OCI-M1 (cell line): ENCODE measurements at regions not wholly inside any gene's neighbourhood (a gene's known extent, or its start where the extent isn't known, plus 50 kb on each side); places are given as distances from the start of the nearest gene placed in this dataset.

Experiments
- DNase-seq: peaks from one replicate; lab custom pipeline; 2025; lab: John Stamatoyannopoulos, UW

DNA sequence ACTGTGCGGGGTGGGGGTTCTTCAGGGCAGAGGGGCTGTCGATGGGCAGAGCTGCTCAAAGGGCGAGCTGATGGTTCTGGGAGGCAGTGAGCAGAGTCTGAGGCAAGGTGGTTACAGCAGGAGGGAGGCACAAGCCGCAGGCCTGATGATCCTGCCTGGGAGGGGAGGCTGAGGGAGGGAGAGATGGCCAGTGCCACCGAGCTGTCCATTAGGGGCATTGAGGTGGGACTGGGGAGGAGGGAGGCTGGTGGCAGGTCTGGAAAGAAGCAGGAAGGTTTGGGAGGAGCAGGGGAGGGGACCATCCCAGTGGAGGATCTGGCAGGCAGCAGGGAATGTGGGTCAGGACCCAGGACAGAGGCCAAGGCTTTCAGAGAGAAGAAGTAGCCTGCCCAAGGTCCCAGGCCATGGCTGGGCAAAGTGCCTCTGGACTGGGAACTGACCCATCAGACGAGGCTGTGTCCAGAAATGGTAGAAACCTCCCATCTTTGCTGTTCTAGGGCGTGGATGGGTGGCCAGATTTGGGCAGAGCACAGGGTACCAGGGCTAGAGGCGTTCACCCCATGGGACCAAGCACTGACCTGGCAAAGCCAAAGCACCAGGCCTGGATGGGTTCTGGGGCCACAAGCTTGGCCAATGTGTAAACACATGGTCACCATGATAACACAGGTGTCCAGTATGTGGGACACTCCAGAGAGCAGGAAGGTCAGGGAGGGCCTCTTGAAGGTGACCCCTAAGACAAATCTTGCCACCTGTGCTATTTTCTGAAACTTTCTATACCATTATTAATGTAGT, 55.5 kb downstream of the INHBB start:
- no peak for DNase-seq

DNA sequence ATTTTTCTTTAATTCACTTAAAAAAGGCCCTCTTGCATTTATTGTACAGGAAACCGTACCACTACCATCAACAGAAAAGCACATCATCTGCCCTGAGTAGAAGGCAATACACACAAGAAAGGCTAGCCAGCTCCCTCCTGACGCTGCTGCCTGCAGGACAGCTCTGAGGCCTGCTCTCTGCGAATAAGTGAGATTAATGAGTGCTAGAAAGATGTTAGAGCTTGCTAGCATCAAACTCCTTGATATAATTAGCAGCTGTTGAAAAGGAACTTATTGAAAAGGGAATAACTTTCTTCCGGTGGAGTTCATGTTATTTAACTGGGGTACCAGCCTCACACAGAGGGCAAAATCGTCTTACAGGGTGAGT, 56.1 kb downstream of the INHBB start:
- no peak for DNase-seq

DNA sequence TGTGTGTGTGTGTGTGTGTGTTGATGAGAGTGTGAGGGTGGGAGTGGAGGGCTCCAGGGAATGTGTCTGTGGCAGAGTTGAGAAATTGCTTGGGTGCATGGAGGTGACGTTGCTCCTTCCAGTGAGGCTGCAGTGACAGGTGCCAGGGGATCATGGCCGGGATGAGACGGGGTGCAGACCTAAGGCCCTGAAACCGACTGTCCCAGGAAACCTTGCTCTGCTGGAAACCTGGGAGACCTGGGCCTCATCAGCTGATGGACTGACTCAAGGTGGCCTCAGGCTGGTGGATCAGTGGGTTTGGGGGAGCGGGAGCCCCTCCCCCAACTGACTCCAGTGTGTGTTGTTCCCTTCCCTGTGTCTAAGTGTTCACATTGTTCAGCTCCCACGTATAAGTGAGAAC, 56.6 kb downstream of the INHBB start:
- DNase-seq: no peak

DNA sequence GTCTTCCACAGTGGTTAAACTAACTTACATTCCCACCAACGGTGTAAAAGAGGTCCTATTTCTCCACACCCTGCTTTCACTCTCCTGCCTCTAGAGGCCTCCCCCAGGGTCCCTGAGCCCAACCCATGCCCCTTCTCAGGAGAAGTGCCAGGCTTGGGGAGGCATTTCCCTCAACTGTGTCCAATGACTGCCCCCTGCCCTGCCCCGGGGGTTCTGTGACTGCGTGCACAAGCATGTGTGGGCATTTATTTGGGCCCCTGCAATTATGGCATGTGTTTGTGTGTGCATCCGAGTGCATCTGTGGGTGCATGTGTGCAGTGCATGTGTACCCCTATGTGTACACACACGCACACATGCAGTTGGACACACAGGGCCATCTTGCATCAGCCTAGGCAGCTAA, 57.3 kb downstream of the INHBB start:
- no peak for DNase-seq

DNA sequence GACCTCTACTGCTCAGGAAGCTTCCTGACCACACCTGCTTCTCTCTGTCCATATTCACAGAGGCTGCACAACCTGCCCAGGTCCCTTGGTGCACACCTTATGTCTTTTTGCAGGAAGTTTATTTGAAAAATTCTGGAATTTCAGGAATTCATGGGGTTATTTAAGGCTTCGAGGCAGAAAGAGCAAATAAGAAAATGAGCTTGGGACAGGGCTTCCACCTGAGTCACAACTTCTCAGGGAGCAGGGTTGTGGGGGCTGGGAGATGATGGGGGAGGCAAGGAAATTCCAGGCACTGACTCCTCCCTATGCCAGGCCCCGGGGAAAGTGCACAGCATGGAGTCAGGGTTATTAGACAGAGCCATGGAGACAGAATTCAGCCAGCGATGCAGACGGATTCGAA, 57.7 kb downstream of the INHBB start:
- DNase-seq: no peak

DNA sequence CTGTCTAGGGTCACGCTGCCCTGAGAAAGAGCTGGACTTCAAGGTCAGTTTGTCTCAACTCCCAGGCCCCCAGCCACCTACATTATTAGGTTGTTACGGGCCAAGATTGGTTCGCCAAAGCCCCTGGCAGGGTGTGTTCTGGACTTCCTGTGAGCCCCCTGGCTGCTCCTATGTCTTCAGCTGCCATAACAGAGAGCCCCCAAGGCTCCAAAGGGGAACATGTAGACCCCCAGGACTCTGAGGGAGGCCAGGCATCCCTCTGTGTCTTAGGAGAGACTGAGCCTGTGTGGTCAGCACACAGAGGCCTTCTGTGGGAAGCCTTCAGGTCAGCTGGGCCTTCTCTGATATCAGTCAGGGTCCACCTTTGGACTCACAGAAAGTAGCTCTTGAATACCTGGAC, 58.3 kb downstream of the INHBB start:
- DNase-seq: no peak

DNA sequence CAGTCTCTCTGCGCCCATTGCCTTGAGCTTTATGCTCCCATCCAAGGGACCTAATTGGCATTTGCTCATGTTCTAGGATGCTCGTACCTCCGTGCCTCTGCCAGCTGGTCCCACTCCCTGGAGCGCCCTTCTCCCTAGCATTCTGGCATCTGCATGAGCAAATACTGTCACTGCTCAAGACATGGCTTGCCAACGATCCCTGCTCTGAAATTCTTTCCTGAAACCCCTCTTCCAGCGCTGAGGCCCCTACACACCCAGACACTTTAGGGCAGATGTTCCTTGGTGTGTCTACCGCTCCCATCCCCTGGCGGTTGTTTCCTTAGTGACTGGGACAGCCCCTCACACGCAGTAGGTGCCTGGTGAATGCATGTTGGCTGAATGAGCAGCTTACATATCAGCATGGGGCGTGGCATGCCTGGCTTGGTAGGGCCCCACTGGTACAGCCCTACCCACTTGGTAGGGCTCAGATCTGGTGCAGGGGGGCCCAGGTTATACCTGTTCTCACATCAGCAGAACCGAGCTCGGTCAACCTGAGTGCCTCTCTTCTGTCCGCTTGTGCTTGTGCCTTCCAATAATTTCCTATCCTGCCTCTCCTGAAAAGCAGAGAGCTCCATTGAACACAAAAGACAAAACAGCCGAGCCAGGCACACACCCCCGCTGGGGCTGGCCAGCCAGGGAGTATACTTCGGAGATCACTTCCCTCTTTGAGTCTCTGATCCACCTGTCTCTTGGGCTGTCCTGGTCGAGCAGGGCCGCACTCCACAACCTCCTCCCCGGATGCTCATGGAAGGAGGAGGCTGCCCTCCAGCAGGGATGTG, 59.2 kb downstream of the INHBB start:
- DNase-seq: no peak

DNA sequence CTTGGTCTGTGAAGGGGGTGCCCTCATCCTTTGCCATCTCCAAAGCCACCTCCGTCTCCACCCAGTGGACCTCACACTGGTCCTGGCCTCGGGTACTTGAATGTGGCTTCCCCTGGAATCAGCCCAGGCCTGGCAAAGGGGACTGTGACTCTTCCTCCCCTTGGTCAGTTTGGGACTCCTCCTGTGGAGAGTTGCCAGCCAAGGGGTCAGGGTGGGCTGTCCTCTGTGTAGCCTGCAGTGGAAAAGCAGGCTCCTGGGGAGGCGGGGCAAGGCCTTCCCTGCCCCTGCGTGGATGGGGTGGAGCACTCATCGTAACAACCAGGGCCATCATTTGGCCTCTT, 59.8 kb downstream of the INHBB start:
- no peak for DNase-seq

DNA sequence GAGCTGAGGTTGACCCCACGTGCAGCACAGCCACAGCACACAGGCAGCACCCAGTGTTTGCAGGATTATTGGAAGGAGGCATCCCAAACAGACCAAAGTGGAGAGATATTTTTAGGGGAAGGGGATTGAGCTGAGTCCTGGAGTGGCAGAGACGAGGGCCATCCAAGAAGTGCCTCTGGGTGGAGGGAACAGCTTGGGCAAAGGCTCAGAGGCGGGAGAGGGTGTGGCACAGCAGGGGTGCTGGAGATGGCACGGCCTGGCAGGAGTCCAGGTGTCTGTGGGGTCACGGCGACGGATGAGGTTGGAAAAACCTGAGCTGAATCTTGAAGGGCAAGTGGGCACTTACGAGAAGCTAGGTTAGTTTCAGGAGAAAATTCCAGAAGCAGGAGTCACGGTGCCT, 60.6 kb downstream of the INHBB start:
- DNase-seq: no peak

DNA sequence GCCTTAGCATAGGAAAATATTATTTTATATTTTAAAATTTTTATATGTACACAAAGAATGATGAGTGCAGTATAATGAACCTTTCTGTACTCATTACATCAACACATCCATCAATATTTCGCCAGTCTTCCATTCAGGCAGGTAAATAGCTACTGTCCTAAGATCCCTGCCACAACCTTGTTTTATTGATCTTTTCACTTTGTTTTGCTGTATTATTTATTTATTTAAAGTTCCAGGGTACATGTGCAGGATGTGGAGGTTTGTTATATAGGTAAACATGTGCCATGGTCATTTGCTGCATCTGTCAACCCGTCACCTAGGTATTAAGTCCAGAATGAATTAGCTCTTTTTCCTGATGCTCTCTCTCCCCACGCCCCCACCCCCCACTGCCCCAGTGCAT, 64.6 kb downstream of the INHBB start:
- no peak for DNase-seq

DNA sequence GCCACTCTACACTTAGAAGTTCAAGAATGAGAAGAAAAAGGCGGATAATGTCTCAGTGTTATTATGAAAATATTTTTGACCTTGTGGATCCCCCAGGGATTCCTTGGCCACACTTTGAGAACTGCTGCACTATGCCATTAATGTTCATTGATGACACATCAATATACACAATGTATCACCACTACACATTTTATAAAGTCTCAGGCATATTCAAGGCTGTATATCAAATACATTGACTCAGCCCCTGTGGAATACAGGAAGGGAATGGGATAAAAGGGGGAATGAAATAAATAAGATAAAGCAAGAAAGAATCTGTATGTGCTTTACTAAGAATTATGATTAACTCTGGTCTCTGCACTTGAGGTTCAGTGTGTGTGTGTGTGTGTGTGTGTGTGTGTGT, 69.1 kb downstream of the INHBB start:
- no peak for DNase-seq

DNA sequence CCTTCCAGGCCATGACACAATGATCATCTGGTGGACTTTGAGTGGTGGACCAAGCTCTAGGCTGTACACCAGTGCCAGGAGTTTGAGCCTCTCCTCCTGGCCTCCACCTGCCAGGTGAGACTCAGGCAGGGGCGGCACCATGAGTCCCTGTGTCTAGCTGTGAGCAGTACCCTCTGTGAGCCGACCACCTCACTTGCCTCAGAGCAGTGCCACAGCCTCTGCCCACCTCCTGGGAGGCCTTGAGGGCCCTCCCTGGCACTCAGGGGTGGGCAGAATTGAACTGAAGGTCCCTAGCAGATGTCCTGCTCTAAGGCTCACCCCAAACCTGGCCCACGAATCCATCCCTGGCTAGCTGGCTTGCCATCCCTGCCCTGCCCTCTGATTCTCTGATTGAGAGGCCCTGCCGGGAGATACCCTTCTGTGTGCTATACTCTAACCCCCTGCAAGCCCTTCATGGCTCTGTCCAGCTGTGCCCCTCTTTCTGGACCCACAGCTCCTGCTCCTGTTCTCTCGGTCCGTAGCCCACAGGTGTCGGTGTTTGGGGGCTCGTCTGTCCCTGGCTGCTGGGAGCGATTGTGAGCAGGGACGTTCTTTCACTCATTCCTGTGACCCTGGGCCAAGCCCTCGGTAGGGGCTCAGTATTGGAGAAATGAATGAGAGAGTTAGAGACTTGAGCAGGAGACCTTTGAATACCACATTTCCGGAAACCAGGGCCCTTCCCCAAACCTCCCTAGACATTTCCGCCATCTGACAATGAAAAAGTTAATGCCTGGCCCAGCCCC, 70.0 kb downstream of the INHBB start:
- no peak for DNase-seq

DNA sequence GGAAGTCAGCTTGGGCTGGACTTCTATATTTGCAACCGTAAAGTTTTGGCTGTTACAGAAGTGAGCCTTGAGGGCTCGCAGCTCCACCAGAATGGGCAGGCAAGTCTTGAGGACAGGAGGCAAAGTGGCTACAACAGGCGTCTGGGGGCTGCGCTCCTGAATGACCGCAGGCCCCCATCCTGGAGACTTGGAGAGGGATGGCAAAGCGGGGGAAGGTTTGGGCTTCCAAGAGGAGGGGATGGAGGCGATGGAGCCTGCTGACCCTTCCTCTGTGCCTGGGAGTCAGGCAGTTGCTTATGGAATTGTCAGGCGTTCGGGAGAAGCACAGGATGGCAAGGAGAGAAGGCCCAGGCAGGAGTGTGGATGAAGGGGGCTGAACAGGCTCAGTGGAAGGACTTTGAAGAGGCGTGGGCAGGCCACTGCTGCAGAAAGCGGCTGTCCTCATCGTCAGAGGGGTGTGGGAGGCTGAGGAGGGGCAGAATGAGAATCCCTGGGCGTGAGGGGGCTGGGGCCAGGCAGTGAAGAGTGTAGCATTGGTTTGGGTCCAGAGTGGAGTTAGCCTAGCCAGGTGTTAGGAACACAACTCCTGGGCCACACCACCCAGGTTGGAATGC, 72.3 kb downstream of the INHBB start:
- no peak for DNase-seq

DNA sequence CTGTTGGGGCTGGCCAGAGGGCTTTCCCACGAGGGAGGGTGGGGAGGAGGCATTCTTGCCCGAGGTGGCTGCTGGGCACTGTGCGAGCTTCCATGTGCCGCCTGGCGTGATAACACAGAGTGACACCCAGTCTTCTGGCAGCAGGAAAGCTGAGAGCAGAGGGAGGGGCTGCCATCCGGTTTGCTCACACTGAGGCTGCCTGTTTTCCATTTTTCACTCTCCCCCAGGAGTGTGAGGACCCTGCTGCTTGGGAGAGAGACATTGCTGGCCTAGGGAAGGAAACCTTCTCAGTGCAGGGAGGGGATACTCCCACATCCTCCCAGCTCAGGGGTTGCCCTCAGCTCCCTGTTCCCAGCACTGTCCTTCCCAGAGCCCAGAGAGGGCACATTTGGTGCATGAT, 73.1 kb downstream of the INHBB start:
- no peak for DNase-seq

DNA sequence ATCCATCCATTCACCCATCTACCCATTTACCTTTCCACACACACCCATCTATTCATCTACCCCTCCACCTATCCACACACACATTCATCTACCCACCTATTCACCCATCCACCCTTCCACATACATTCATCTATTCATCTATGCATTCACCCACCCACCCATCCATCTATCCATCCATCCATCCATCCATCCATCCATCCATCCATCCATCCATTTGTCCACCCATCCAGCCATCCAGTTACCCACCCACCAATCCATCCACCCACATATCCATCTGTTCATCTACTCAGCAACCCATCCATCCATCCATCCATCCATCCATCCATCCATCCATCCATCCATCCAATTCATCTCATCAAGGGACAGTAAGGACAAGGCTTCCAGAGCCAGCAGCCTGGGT, 74.0 kb downstream of the INHBB start:
- no peak for DNase-seq

DNA sequence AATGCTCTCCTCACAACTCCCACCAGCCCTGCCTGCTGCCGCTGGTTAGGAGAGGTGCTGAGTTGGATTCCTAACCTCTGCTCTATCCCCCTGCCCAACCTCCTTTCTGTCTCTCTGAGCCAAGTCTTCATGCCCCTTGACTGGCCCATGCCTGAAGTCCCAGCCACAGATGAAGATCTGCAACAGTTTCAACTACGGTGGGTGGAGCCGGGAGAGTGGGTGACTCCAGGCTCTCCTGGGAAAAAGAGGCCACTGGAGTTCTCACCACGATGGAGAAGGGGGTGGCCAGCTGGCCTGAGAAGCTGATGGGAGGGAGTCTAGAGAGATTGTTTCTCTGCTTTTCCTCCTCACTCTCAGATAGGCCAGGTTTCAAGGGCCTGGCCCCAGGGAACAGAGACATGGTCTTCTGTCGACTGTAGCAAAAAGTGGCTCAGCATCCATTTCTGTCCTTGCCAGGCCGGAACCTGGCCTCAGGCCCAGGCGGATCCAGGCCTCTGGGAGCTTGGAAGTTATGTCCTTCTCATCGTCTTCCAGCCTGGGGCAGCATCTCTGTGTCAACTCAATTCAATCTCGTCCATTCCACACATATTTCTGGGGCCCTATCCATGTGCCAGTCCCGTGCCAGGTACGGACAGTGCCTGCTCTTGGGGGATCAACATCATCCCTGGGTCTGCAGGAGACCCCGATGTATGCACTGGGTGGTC, 75.3 kb downstream of the INHBB start:
- no peak for DNase-seq

DNA sequence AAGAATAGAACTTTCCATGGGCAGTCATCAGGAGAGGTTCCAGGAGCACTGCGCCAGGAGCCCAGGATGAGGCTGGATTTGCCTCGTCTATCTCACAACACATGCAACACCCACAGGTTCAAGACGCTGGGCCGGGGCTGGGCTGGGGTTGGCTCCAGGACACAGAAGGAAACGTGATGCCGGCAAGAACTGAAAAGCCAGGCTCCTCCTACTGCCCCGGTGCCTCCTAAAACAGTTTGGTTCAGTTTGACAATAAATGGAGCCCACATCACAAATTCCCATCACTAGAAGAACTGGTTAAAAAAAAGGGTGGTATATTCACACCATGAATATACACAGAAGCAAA, 75.9 kb downstream of the INHBB start:
- no peak for DNase-seq

DNA sequence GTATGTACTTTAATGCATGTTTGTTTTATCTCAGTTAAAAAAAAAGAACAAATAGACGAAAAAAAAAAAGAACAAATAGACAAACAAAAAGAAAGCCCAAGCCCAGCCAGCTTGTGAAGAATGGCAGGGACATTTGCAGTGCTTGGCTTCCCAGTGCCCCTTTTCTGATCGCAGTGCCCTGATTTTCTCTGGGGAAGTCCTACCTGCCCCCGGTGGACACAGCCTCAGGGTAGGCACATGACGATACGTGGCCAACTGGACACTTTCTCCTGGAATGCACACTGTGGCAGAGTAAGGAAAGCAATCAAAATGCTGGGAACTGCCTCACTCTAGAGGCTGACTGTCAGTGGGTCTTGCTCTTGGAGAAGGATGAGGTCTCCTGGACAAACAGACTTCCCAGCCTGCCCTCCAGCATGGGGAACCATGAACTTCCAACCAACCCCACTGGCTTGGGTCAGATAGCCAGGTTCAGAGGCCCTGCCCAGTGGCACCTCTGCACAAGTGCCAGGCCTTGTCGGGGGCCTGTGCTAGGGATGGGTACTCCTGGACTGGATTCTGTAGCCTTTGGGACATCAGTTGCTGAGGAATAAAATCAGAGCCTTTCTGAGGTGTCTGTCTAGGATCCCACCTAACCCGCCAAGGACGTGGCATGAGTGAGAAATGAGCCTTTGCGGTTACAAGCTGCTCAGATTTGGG, 76.7 kb downstream of the INHBB start:
- no peak for DNase-seq

DNA sequence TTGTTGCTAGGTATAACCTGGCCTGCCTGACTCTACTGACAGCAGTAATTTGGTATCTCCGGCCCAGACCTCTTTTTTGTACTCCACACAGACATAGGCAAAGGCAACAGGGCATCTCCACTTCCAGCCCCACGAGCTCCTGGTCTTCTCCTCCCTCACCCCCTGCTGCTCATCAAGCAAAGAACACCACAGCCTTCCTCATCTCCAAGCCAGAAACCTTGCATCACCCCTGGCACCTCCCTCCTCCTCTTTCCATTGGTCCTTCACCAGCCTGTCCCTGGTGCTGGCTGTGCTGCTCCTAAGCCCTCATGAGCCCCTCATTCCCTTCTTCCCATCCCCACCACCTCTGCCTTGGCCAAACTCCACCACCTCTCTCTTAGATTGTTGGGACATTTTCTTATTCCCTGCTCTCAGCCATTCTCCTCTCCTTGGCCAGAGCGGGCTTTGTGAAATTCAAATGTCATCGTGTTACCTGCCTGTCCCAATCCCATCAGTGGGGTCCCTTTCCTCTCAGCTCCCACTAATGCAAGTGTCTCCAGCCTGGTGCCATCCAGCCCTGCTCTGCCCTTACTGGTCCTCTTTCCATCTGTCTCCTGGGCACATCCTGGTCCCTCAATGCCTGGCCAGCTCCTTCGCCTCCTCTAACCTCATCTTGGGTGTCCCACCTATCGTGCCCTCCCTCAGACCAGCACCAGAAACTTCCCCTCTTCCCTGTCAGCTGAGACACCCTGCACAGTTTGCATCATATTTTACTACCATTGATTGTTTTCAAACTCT, 77.4 kb downstream of the INHBB start:
- DNase-seq: no peak

DNA sequence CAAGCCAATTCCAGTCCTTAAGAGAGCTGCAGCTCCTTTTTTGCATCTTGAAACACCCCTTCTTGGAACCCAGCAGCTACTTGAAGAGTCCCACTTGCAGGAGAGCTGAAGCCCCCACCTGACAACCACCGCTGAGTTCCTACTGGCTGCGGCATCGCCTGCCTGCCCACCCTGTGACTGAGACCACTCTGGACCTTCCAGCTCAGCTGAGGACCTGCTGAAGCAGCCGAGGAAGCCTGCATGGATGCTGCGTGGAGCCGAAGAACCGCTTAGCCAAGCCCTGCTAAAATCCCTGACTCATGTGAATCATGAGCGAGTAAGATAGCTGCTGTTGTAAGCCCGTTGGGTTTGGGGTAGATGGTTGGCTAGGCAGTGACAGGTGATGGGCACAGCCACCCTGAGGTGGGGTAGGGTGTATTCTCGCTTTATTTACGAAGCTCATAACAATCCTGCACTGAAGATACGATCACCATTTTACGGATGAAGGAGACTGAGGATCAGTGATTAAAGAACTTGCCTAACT, 78.4 kb downstream of the INHBB start:
- DNase-seq: no peak
